ENCODE measurements at regions not wholly inside any gene's neighbourhood (a gene's known extent, or its start where the extent isn't known, plus 50 kb on each side); places are given as distances from the start of the nearest gene placed in this dataset.

DNA sequence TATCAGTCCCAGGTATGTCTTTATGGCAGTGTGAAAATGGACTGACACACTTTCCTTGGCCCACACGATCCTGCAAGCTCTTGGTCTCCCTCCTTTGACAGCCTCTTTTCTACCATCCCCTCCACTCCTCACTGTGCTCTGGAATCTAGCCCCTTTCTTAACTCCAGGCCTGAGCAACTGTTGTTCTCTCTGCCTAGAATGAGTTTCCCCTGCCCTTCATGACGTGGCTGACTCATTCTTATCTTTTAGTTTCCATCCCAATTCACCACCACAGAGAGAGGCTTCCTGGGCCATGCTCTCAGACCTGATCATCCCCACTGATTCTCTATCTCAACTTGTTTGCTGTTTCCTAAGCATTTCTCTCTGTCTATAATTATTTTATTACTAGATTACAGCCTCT is 157.4 kb upstream of the HMGA2 start (continued):
- TF ChIP-seq, protein P1, sequence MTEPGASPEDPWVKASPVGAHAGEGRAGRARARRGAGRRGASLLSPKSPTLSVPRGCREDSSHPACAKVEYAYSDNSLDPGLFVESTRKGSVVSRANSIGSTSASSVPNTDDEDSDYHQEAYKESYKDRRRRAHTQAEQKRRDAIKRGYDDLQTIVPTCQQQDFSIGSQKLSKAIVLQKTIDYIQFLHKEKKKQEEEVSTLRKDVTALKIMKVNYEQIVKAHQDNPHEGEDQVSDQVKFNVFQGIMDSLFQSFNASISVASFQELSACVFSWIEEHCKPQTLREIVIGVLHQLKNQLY (CRISPR knock-in tag; conservative IDR thresholded peaks at IDR 0.05), result no peak
- TF ChIP-seq ZFP30 (CRISPR knock-in tag; IDR thresholded peaks at IDR 0.05; ENCODE audit: borderline replicate concordance) (no peak), GABPA (tag; conservative IDR thresholded peaks at IDR 0.05; ENCODE audit: low read depth) (no peak), KLF1 (tag; IDR thresholded peaks at IDR 0.05) (no peak), SMARCC2 (IDR thresholded peaks at IDR 0.05; ENCODE audit: low read depth) (peak; percentile 74), ESRRA (IDR thresholded peaks at IDR 0.05; ENCODE audit: borderline replicate concordance, low read depth) (no peak), ELF1 (tag; IDR thresholded peaks at IDR 0.05) (no peak), CREM (IDR thresholded peaks at IDR 0.05; ENCODE audit: low read depth) (peak; percentile 84), PHF21A (IDR thresholded peaks at IDR 0.05; ENCODE audit: borderline replicate concordance, low read depth) (no peak), BRCA1 (IDR thresholded peaks at IDR 0.05) (no peak), BRCA1 (CRISPR knock-in tag; IDR thresholded peaks at IDR 0.05) (no peak), CCNT2 (IDR thresholded peaks at IDR 0.05; ENCODE audit: borderline replicate concordance, extremely low read depth, insufficient read length, low read depth, low read length) (peak; percentile 22), MECOM (CRISPR knock-in tag; IDR thresholded peaks at IDR 0.05) (no peak)
- TF ChIP-seq, protein P2, sequence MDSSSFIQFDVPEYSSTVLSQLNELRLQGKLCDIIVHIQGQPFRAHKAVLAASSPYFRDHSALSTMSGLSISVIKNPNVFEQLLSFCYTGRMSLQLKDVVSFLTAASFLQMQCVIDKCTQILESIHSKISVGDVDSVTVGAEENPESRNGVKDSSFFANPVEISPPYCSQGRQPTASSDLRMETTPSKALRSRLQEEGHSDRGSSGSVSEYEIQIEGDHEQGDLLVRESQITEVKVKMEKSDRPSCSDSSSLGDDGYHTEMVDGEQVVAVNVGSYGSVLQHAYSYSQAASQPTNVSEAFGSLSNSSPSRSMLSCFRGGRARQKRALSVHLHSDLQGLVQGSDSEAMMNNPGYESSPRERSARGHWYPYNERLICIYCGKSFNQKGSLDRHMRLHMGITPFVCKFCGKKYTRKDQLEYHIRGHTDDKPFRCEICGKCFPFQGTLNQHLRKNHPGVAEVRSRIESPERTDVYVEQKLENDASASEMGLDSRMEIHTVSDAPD (CRISPR knock-in tag; IDR thresholded peaks at IDR 0.05), result no peak
- TF ChIP-seq, protein P3, sequence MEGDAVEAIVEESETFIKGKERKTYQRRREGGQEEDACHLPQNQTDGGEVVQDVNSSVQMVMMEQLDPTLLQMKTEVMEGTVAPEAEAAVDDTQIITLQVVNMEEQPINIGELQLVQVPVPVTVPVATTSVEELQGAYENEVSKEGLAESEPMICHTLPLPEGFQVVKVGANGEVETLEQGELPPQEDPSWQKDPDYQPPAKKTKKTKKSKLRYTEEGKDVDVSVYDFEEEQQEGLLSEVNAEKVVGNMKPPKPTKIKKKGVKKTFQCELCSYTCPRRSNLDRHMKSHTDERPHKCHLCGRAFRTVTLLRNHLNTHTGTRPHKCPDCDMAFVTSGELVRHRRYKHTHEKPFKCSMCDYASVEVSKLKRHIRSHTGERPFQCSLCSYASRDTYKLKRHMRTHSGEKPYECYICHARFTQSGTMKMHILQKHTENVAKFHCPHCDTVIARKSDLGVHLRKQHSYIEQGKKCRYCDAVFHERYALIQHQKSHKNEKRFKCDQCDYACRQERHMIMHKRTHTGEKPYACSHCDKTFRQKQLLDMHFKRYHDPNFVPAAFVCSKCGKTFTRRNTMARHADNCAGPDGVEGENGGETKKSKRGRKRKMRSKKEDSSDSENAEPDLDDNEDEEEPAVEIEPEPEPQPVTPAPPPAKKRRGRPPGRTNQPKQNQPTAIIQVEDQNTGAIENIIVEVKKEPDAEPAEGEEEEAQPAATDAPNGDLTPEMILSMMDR (IDR thresholded peaks at IDR 0.05 in 2 of 3, conservative IDR thresholded peaks at IDR 0.05 in 1 of 3; ENCODE audit: insufficient read depth in 2 of 3, low read depth in 1 of 3, low read length in 3 of 3), result no peak
- TF ChIP-seq, protein P4, sequence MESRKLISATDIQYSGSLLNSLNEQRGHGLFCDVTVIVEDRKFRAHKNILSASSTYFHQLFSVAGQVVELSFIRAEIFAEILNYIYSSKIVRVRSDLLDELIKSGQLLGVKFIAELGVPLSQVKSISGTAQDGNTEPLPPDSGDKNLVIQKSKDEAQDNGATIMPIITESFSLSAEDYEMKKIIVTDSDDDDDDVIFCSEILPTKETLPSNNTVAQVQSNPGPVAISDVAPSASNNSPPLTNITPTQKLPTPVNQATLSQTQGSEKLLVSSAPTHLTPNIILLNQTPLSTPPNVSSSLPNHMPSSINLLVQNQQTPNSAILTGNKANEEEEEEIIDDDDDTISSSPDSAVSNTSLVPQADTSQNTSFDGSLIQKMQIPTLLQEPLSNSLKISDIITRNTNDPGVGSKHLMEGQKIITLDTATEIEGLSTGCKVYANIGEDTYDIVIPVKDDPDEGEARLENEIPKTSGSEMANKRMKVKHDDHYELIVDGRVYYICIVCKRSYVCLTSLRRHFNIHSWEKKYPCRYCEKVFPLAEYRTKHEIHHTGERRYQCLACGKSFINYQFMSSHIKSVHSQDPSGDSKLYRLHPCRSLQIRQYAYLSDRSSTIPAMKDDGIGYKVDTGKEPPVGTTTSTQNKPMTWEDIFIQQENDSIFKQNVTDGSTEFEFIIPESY (CRISPR knock-in tag; IDR thresholded peaks at IDR 0.05), result no peak
- TF ChIP-seq, protein P5, sequence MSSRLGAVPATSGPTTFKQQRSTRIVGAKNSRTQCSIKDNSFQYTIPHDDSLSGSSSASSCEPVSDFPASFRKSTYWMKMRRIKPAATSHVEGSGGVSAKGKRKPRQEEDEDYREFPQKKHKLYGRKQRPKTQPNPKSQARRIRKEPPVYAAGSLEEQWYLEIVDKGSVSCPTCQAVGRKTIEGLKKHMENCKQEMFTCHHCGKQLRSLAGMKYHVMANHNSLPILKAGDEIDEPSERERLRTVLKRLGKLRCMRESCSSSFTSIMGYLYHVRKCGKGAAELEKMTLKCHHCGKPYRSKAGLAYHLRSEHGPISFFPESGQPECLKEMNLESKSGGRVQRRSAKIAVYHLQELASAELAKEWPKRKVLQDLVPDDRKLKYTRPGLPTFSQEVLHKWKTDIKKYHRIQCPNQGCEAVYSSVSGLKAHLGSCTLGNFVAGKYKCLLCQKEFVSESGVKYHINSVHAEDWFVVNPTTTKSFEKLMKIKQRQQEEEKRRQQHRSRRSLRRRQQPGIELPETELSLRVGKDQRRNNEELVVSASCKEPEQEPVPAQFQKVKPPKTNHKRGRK (tag; IDR thresholded peaks at IDR 0.05), result no peak
- TF ChIP-seq, protein P6, sequence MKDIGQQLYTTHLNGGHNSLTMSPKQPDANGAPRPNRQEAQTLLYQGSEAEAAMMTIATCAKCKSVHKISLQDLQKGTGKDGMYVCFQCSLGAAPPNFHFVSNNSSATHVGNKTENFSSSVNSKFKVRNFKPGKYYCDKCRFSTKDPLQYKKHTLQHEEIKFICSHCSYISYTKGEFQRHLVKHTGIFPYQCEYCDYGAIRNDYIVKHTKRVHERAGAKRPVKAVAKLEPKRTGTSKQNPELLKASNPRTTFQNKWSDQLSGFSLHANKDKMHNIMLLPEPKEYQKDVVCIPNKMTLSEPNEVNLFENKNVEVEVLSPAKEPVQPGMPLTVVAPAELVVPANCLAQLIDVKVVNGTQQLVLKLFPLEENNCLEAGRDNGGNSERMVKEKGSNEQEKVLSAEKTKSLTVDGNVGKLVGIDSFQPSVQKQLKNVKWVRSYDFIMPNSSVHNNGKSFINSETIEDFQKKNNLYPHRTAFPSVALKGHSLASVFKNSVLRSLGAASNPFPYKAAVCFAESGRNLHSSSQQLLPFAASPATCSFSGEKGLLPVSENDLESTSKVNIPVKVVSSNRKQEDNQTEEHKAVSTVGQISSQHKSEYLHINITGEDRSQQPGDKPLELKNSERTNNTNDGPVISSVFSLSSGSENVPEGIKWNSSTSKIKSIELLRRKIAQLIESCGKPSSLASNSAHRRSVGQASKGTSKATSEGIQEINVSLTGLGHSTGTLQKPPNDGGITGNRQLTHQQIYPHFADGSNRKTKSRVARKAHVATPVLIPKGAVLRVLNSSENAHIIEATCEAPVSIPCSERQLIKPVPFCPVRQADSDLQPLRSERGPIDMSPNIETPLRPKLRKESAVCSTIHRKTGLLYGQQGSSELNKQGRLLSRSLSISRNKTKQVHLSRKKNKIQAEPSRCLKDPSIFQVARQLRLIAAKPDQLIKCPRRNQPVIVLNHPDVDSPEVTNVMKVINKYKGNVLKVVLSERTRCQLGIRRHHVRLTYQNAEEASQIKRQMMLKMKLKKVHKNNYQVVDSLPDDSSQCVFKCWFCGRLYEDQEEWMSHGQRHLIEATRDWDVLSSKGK (CRISPR knock-in tag; IDR thresholded peaks at IDR 0.05), result no peak
